ENCODE measurements at regions not wholly inside any gene's neighbourhood (a gene's known extent, or its start where the extent isn't known, plus 50 kb on each side); places are given as distances from the start of the nearest gene placed in this dataset.
"Not testable (repeated sequence)": the region's sequence is repeated elsewhere in the genome, so short reads cannot be mapped to it uniquely, and the experiment has no call there.

GRCh38 chr1:83246780-83247179 lies 752.2 kb downstream of the TTLL7 start:
- DNase-seq (ENCODE audit: low read depth); H3K4me3 ChIP-seq (ENCODE audit: low read depth, low read length): not testable (repeated sequence)

GRCh38 chr1:83244832-83245231 lies 754.1 kb downstream of the TTLL7 start:
- not testable (repeated sequence) for DNase-seq (ENCODE audit: low read depth); H3K4me3 ChIP-seq (ENCODE audit: low read depth, low read length)

- DNase-seq (ENCODE audit: low read depth); H3K4me3 ChIP-seq (ENCODE audit: low read depth, low read length): not testable (repeated sequence)
Measured at GRCh38 chr1:83239568-83239967, 759.4 kb downstream of the TTLL7 start.

GRCh38 chr1:83238654-83239053 lies 760.3 kb downstream of the TTLL7 start:
- not testable (repeated sequence) for DNase-seq (ENCODE audit: low read depth); H3K4me3 ChIP-seq (ENCODE audit: low read depth, low read length)

- not testable (repeated sequence) for H3K4me3 ChIP-seq (ENCODE audit: low read depth, low read length); DNase-seq (ENCODE audit: low read depth)
Measured at GRCh38 chr1:83219788-83220187, 779.1 kb downstream of the TTLL7 start.

- DNase-seq (ENCODE audit: low read depth); H3K4me3 ChIP-seq (ENCODE audit: low read depth, low read length): not testable (repeated sequence)
Measured at GRCh38 chr1:83218036-83218716, 780.8 kb downstream of the TTLL7 start.

GRCh38 chr1:83214317-83214716 lies 784.6 kb downstream of the TTLL7 start:
- not testable (repeated sequence) for H3K4me3 ChIP-seq (ENCODE audit: low read depth, low read length); DNase-seq (ENCODE audit: low read depth)

- not testable (repeated sequence) for H3K4me3 ChIP-seq (ENCODE audit: low read depth, low read length); DNase-seq (ENCODE audit: low read depth)
Measured at GRCh38 chr1:83213648-83214047, 785.3 kb downstream of the TTLL7 start.

- not testable (repeated sequence) for DNase-seq (ENCODE audit: low read depth); H3K4me3 ChIP-seq (ENCODE audit: low read depth, low read length)
Measured at GRCh38 chr1:83212033-83212432, 786.9 kb downstream of the TTLL7 start.

- not testable (repeated sequence) for H3K4me3 ChIP-seq (ENCODE audit: low read depth, low read length); DNase-seq (ENCODE audit: low read depth)
Measured at GRCh38 chr1:83208540-83208939, 790.4 kb downstream of the TTLL7 start.

- not testable (repeated sequence) for DNase-seq (ENCODE audit: low read depth); H3K4me3 ChIP-seq (ENCODE audit: low read depth, low read length)
Measured at GRCh38 chr1:83194610-83195009, 804.3 kb downstream of the TTLL7 start.

- H3K4me3 ChIP-seq (ENCODE audit: low read depth, low read length); DNase-seq (ENCODE audit: low read depth): not testable (repeated sequence)
Measured at GRCh38 chr1:83182033-83182728, 816.8 kb downstream of the TTLL7 start.

- H3K4me3 ChIP-seq (ENCODE audit: low read depth, low read length); DNase-seq (ENCODE audit: low read depth): not testable (repeated sequence)
Measured at GRCh38 chr1:83180621-83181020, 818.3 kb downstream of the TTLL7 start.

GRCh38 chr1:83167634-83168033 lies 831.3 kb downstream of the TTLL7 start:
- DNase-seq (ENCODE audit: low read depth); H3K4me3 ChIP-seq (ENCODE audit: low read depth, low read length): not testable (repeated sequence)

GRCh38 chr1:83163879-83164475 lies 835.0 kb downstream of the TTLL7 start:
- not testable (repeated sequence) for DNase-seq (ENCODE audit: low read depth)

GRCh38 chr1:83158924-83159323 lies 840.0 kb downstream of the TTLL7 start:
- H3K4me3 ChIP-seq (ENCODE audit: low read depth, low read length); DNase-seq (ENCODE audit: low read depth): not testable (repeated sequence)

More at GRCh38 chr1:83163879-83164475, 835.0 kb downstream of the TTLL7 start:
- H3K4me3 ChIP-seq (ENCODE audit: low read depth, low read length) = not testable (repeated sequence)

GRCh38 chr1:83154306-83154705 lies 844.6 kb downstream of the TTLL7 start:
- DNase-seq (ENCODE audit: low read depth) = peak; percentile 39

GRCh38 chr1:83151167-83151898 lies 847.6 kb downstream of the TTLL7 start:
- peak; percentile 75 for DNase-seq (ENCODE audit: low read depth)
- H3K4me3 ChIP-seq (ENCODE audit: low read depth, low read length) = not testable (repeated sequence)

More at GRCh38 chr1:83154306-83154705, 844.6 kb downstream of the TTLL7 start:
- not testable (repeated sequence) for H3K4me3 ChIP-seq (ENCODE audit: low read depth, low read length)

- DNase-seq (ENCODE audit: low read depth); H3K4me3 ChIP-seq (ENCODE audit: low read depth, low read length): not testable (repeated sequence)
Measured at GRCh38 chr1:83150479-83150878, 848.5 kb downstream of the TTLL7 start.
